ENCODE measurements at regions not wholly inside any gene's neighbourhood (a gene's known extent, or its start where the extent isn't known, plus 50 kb on each side); places are given as distances from the start of the nearest gene placed in this dataset.
"Not testable (repeated sequence)": the region's sequence is repeated elsewhere in the genome, so short reads cannot be mapped to it uniquely, and the experiment has no call there.

DNA sequence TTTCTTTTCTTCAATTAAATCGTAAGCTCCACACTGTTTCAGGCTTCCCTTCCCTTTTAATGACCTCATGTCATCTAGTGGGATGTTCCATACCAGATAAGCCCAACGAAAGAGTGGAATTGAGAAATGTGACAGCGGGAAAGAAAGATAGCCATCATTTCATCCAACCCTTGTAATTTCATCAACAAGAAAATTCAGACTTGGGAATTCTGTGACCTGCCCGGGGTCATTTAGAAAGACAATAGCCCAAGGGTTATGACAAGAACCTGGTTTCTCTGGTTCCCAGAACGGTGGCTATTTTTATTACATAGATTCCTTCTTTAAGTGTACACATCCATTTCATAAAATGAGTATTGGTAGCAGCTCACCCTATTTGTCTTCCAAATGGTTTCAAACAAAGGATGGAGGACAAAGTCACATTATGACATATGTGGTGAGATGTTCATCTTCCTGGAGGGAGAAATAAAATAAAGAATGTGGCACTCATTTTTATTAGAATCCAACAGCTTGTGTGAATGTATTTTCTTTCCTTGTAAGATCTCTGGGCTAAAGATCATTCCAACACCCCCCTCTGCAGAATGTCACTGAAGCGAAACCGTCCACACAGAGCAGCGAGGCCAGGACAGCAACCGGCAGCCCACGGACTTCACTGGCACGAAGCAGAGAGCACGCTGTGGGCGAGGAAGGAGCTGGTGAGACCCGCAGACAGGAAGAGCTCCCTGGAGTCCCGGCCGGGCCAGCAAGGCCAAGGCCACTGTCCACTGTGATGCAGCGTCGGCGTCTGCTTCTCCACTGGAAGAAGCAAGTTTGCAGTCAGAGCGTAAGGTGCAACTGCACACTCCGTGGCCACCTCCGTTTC lies 199.9 kb downstream of the KLF6 start:
- no peak for DNase-seq (ENCODE audit: insufficient read length, low spot score)
- FAIRE-seq, result no peak

DNA sequence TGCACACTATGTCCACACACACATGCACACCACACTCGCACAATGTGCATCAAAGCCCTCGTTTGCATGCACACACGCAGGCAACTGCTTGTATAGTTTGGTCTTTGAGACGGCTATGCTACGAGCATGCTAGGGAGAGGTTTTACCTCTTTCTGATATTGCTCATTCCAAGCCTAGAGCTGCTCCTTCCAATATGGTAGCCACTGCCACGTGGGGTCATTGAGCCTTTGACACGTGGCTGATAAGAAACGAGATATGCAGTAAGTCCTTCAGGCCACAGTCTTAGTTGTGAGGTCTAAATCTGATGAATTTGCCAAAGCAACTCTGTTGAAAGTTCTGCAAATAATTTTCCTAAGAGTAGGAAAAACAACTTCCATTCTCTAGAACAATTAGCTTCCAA lies 204.4 kb downstream of the KLF6 start:
- FAIRE-seq (no peak), DNase-seq (ENCODE audit: insufficient read length, low spot score) (no peak)

DNA sequence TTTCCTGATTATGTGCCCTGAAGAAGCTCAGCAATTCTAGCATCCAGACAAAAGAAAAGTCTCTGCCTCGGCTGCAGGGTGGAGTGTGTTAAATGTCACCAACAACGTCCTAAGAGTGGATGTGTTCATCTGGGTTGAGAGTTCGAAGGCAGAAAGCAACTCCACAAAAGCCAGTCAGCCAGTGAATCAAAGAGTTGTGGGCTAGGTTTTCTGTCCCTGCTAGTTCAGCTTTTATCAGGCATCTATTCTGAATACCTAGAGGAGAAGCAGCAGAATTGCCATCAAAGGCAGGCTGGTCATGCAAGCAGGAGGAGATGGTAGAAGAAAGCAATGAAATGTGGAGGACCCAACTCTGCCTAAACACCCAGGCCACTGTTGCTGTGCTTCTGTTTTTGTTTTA lies 205.2 kb downstream of the KLF6 start:
- no peak for DNase-seq (ENCODE audit: insufficient read length, low spot score)
- no peak for FAIRE-seq

DNA sequence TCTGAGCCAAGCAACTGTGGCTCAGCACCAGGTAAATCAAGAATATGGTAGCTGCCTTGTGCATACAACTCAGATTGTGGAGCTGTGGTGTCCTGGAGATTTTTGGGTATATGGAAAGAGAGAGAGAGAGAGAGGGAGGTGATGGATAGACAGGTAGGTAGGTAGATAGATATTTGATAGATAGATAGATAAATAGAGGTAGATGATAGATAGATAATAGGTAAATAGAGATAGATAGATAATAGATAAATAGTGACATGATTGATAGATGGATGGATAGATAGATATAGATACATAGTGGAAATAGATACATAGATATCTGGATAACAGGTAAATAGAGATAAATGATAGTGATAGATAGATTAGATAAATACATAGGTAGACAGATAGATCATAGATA lies 206.3 kb downstream of the KLF6 start:
- FAIRE-seq (no peak), DNase-seq (ENCODE audit: insufficient read length, low spot score) (no peak)

DNA sequence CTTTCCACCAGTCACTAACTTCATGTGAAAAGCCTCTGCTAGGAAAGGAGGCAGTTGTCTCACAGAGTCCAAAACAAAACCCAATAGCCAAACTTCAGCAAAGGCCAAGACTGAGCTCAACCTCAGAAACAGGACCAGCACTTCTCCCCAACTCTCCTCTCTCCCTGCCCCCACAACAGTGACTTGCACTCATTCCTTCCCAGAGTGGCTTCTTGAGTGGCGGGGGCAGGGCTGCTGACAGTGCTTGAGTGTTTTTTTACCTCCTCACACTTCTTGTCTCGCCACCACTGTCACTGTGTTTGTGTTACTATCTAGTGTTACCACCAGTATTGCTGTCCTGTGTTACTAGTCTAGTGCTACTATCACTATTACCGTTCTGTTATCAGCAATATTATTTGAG lies 206.8 kb downstream of the KLF6 start:
- no peak for FAIRE-seq
- DNase-seq (ENCODE audit: insufficient read length, low spot score), result no peak

DNA sequence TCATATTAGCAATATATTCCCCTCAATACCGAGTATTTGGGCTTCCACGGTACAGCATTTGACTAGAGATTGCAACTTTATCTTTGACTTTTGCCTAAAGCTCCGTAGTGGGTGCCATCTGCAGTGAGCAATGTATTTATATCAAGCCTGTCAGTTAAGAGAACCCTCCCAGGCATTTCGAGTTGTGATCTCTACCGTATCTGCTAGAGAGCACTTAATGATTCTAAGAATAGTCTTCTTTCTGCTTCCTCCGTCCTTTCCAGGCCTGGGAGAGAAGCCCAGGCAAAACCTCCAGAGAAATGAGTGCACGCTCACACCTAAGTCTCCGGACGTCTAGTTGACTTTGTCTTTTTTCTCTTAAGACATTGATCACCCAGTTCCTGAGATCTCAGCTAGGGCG lies 210.6 kb downstream of the KLF6 start:
- no peak for DNase-seq (ENCODE audit: insufficient read length, low spot score)
- no peak for FAIRE-seq

DNA sequence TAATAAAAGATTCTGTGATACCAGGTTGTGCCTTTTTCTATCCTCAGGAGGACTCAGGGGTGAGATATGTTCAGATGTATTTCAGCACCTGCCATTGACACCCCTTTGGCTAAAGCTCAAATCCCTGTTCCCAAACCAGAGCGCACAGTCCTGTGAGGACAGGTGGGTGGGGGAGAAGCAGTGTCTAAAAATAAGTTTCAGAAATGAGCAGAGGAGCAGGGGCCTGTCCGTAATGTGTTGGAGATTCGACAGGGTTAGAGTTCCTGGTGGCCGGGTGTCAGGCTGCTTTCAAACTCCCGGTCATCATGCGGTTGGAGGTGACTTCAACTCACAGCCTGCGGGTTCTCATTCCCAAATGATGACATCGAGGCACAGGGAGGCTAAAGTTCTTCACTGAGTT lies 211.5 kb downstream of the KLF6 start:
- DNase-seq (ENCODE audit: insufficient read length, low spot score) (no peak), FAIRE-seq (no peak)

DNA sequence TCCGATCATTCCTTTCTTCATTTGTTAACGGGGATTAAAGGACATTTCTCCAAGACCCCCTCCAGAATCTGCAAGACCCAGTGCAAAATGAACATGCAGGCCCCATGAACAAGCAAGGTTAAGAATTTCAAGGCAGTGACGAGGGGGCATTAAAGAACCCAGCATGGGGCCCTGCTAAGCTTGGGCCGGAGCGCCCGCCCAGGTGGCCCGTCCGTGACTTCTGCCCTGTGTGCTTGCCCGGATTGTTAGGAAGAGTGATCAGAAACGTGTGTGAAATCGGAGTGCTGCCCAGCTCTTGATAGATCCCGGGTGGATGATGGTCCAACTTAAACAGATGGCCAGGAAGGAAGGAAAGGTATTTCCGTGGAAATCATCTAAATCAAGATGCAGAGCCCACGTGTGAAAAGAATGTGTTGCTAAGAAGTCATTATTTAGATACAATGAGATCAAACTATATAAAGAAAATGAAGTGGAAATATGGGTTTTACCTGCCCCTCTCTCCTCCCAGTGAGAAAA lies 213.6 kb downstream of the KLF6 start:
- FAIRE-seq (no peak), DNase-seq (ENCODE audit: insufficient read length, low spot score) (no peak)

DNA sequence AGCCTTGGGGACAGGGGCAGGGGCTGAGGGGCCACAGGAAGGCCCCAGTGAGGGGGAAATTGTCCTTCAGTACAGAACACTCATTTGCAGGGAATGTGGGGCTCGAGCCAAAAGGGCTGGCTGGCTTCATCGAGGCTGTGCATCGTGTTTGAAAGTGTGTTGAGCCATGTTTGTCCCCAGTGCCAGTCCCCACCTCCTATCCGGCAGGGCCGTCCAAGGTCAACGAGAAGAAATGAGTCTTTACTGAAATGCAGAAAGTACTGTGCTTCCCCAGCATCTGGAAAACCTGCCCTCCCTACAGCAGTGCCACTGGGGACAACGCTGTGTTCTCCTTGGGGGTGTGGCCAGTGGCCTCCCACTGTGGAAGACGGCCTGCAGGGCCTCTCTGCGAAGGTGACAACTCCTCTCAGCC lies 214.1 kb downstream of the KLF6 start:
- FAIRE-seq, result no peak
- DNase-seq (ENCODE audit: insufficient read length, low spot score), result no peak

DNA sequence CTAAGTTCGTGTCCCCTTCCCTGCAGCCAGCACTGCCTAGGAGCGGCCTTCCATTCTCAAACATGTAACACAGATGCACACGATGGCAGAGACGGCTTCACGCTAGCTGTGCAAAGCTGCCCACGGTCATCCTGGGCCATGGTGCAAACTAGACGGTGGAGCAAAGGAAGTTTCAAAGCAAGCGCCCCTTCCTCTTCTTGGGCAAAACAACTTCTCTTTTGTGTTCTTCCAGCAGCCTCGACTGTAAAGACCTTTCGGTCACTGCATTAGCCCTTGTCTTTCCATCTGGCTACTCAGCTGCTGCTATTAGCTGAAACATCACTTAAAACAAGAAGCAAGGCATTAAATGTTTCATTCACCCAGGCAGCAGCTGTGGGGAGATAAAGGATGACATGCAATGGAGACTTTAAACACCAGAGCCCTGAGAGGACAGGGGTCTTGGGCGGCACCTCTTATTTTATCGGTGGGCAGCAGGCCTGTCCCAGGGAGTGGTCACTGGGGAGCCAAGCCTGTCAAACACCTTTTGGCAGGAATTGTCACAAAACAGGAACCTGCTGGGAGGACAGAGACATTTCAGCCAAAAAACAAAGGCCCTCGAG lies 214.8 kb downstream of the KLF6 start:
- DNase-seq (ENCODE audit: insufficient read length, low spot score) (no peak), FAIRE-seq (no peak)

DNA sequence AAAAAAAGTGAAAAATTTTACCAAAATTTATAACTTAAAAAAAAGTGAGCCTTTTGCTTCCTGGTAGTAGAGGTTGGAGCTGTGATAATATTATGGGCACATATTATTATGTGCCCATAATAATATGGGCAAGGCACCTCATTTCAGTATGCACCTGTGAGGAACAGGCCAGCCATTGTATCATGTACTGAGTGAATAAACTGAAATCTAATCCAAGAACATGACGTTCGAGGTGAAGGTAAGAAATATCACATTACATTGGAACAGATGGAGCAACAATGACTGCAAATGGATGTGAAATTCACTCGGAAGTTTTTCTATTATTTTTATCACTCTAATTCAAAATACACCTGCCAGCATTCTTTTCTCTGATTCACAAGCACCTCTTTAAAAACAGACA lies 216.0 kb downstream of the KLF6 start:
- FAIRE-seq, result no peak
- no peak for DNase-seq (ENCODE audit: insufficient read length, low spot score)

DNA sequence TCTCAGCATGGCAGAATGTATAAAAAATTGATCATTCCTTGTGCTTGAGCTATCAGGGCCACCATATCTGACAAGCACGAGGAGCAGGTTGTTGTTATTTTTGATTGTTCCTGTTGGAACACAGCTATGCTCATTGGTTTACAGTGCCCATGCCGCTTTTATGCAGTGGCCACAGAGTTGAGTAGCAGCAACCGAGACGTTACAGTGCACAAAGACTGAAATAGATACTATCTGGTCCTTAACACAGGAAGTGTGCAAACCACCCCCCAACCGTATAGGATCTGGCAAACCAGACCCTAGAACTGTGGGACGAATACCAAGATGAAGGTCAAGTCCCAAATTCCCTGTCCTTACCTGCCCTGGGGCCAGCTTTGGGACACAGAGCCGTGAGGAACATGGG lies 216.6 kb downstream of the KLF6 start:
- DNase-seq (ENCODE audit: insufficient read length, low spot score) (no peak), FAIRE-seq (no peak)

DNA sequence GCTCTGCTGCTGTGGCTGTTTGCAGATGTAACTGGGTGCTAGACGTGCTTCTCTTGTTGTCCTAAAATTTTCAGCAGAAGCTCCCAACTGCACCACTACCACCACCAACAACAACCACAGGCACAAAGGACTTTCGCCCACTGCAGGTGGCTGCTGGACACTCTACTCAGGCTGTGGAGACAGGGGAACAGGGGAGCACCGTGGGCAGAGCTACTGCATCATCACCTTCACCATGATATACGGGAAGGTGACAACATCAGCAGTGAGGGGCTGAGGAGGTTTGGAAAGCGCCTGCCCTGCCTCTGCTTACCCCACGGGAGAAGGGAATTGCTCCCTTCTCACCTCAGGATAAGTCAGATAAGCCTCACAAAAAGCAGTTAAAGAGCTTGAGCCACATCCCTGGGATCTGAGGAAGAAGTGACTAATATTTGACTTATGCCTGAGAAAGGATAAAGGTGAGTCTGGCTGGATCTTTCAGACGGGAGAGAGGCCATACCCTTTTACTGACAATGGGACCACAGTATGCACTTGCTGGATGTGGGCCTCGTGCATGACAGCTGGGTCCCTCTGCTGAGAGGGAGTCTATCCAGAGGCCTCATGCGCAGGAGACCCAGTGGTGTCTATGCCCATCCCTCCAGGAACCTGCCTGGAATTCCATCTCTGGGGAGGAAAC lies 217.6 kb downstream of the KLF6 start:
- FAIRE-seq, result no peak

DNA sequence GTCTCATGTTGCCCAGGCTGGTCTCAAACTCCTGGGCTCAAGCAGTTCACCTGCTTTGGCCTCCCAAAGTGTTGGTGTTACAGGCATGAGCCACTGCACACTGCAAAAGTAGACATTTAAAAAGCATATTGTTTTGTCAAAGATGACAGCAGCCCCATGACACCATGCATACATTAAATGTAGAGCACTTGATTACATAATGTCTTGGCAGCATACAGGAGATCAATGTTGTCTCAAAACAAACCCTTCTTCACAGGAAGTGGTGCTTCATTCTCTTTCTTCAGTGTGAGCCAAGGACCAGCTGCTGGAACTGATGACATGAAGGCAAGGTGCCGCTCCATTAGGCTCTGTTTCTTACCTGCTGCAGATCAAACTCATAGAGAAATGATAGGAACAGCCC lies 218.4 kb downstream of the KLF6 start:
- DNase-seq (ENCODE audit: insufficient read length, low spot score) (no peak), FAIRE-seq (no peak)

More for the DNA sequence above, 217.6 kb downstream of the KLF6 start:
- DNase-seq (ENCODE audit: insufficient read length, low spot score), result no peak

DNA sequence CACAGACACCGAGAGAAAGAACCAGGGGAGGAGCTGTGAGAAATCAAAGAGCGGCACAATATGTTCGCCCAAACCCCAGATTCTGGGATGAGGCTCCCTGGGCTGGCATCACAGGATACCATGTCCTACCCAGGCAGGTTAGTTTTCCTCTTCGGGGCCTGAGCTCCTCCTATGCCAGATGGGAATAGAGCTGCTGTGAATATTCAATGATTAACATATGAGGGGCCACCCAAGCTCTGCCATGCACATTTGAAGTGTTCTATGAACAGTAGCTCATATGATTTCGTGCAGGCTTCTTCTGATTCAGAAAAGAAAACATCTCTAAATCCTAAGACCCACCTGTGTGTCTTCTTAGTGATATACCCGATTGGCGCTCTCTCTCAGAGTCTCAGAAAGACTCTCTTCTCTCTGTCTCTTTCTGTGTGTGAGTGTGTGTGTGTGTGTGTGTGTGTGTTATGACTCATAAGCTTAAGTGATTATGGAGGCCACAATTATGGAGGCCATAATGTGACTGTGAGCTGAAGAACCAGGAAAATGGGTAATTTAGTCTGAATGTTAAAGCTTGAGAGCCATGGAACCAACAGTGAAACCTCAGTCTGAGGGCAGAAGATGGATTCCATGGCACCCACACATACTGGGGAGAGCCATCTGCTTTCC lies 220.5 kb downstream of the KLF6 start:
- DNase-seq (ENCODE audit: insufficient read length, low spot score), result no peak
- no peak for FAIRE-seq

DNA sequence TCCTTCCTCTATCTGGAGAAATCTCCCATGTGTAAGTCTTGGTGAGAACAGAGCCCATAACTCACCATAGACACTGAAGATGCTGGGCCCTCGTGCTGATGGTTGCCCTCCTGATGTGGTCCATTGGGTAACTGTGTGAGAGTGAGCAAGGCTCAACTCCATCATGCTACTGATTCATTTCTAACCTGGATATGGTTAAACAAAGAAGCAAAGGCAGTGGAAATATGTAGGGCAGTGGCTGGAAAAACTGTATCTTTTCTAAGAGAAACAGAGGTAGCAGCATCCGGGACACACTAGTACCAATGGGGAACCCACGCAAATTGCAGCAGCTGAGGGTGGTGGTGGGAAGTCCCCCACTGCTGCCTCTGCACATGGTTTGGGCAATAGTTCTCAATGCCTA lies 221.7 kb downstream of the KLF6 start:
- no peak for DNase-seq (ENCODE audit: insufficient read length, low spot score)
- no peak for FAIRE-seq

DNA sequence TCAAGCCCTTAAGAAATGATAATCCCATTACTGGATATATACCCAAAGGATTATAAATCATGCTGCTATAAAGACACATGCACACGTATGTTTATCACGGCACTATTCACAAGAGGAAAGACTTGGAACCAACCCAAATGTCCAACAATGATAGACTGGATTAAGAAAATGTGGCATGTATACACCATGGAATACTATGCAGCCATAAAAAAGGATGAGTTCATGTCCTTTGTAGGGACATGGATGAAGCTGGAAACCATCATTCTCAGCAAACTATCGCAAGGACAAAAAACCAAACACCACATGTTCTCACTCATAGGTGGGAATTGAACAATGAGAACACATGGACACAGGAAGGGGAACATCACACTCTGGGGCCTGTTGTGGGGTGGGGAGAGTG lies 224.4 kb downstream of the KLF6 start:
- not testable (repeated sequence) for FAIRE-seq; DNase-seq (ENCODE audit: insufficient read length, low spot score)

DNA sequence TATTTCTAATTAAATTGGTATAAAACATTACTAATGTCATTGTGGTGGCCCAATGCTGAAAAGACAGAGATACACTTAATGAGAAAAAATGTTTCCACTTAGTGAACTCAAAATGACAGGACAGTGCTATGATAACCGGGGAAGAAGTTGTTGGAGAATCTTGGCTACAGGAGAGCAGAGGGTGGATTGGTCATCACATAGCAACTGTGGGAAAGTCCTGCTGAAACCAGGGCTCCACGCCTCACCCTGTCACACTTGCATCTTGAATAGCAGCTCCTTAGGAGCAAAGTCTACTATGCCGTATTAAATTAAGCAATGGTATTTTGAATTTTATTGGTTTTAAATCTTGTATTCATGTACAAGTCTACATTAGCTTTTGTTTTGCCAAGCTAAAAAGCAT lies 225.5 kb downstream of the KLF6 start:
- DNase-seq (ENCODE audit: insufficient read length, low spot score) (no peak), FAIRE-seq (no peak)

DNA sequence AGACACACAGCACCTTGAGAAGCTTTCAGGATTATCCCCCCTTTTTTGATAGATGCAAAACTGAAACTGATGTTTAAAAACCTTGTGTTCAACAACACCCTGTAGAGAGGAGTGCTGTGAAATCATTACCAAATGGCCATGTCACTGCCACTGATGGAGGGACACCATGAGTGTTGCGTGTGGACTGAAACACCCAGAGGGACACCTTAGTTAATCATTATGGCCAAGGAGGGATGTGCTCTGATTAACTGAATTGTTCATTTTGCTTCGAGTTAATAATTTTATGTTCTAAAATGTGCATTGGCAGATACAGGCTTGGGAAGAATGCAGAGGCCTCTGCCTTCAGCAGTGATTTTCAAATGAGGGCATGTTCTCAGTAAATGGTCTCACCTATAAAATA lies 226.0 kb downstream of the KLF6 start:
- no peak for DNase-seq (ENCODE audit: insufficient read length, low spot score)
- no peak for FAIRE-seq

DNA sequence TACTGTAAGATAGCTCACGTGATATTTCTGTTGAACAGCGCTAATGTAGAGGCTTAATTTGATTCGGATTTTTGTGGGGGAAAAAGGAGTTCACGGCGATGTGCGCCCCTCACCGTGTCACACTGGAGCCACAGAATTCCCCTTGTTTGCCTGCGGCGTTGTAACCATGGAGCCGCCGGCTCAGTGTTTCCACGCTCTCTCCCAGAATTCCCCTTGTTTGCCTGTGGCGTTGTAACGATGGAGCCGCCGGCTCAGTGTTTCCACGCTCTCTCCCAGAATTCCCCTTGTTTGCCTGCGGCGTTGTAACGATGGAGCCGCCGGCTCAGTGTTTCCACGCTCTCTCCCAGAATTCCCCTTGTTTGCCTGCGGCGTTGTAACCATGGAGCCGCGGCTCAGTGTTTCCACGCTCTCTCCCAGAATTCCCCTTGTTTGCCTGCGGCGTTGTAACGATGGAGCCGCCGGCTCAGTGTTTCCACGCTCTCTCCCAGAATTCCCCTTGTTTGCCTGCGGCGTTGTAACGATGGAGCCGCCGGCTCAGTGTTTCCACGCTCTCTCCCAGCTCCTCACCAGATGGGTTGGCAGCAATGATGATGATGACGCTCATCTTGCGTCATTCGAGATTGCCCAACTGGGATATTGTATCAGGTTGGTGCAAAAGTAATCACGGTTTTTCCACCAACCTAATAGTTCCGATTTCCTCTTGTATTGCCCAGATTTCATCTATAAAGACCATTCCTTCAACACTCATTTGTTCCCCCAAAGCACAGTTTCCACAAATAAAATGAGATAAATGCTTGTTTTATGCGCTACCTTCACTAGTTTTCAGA lies 228.6 kb downstream of the KLF6 start:
- FAIRE-seq; DNase-seq (ENCODE audit: insufficient read length, low spot score): not testable (repeated sequence)

All from GM19239 (cell line).